WTC11 (cell line): ENCODE measurements at regions not wholly inside any gene's neighbourhood (a gene's known extent, or its start where the extent isn't known, plus 50 kb on each side); places are given as distances from the start of the nearest gene placed in this dataset.

Experiments
- ATAC-seq: fragments of 200-7000 bp; cut with Tn5 transposase; 2 replicates; pipeline ENCODE4 v1.10.0; 2021; ENCODE audit warnings: mild to moderate bottlenecking, moderate library complexity
- CTCF ChIA-PET: fragments of 300-600 bp; sonication (Branson Sonifier 250); formaldehyde crosslinking; loops from one replicate; lab custom pipeline; 2021; ENCODE audit warnings: antibody characterized with exemption; lab: Charles Lee
- POLR2A ChIA-PET: fragments of 350-600 bp; sonication (Branson Sonifier 250); formaldehyde crosslinking; loops from one replicate; lab custom pipeline; 2021; ENCODE audit warnings: antibody characterized with exemption; lab: Charles Lee
- DNase-seq: peaks from one replicate; pipeline ENCODE4 v3.0.0; 2021; ENCODE audit warnings: low spot score
- H3K27ac Mint-ChIP-seq: 2 replicates; pipeline ENCODE4 v1.8.0; 2021; ENCODE audit warnings: mixed read lengths
- H3K27me3 Mint-ChIP-seq: 2 replicates; pipeline ENCODE4 v1.8.0; 2021; ENCODE audit warnings: low read depth, mild to moderate bottlenecking, moderate library complexity, mixed read lengths
- H3K36me3 Mint-ChIP-seq: 2 replicates; pipeline ENCODE4 v1.8.0; 2021; ENCODE audit warnings: mixed read lengths
- H3K4me1 Mint-ChIP-seq: 2 replicates; pipeline ENCODE4 v1.8.0; 2022; ENCODE audit warnings: mixed read lengths
- H3K4me3 Mint-ChIP-seq: 2 replicates; pipeline ENCODE4 v1.8.0; 2021; ENCODE audit warnings: mild to moderate bottlenecking, moderate library complexity, mixed read lengths
- H3K9me3 Mint-ChIP-seq: 2 replicates; pipeline ENCODE4 v1.8.0; 2021; ENCODE audit warnings: mixed read lengths
- EMX1 ChIP-seq: fragments of 250-450 bp; sonication (Bioruptor Pico); IDR thresholded peaks from 2 replicates; pipeline ENCODE4 v1.8.0; 2021; ENCODE audit warnings: mild to moderate bottlenecking
- FOXK1 ChIP-seq: sonication (generic); formaldehyde crosslinking; IDR thresholded peaks from 2 replicates; pipeline ENCODE4 v1.8.0; 2022; ENCODE audit warnings: mild to moderate bottlenecking, moderate library complexity, missing genetic modification reagents
- GABPB1 ChIP-seq: sonication (generic); formaldehyde crosslinking; IDR thresholded peaks from 2 replicates; pipeline ENCODE4 v1.8.1; 2023; ENCODE audit warnings: mild to moderate bottlenecking, missing genetic modification reagents
- IRF2 ChIP-seq: sonication (generic); formaldehyde crosslinking; IDR thresholded peaks from 2 replicates; pipeline ENCODE4 v1.8.0; 2022; ENCODE audit warnings: low read depth, missing genetic modification reagents, borderline replicate concordance
- JAZF1 ChIP-seq: fragments of 250-450 bp; sonication (Bioruptor Pico); IDR thresholded peaks from 2 replicates; pipeline ENCODE4 v1.9.0; 2021; ENCODE audit warnings: moderate library complexity, mild to moderate bottlenecking, inconsistent platforms
- KAT7 ChIP-seq: sonication (generic); formaldehyde crosslinking; IDR thresholded peaks from 2 replicates; pipeline ENCODE4 v1.8.1; 2023; ENCODE audit warnings: missing genetic modification reagents, mild to moderate bottlenecking, borderline replicate concordance
- MYBL2 ChIP-seq: sonication (generic); formaldehyde crosslinking; IDR thresholded peaks from 2 replicates; pipeline ENCODE4 v1.8.1; 2023; ENCODE audit warnings: mild to moderate bottlenecking, moderate library complexity, missing genetic modification reagents
- NFE2L1 ChIP-seq: sonication (generic); formaldehyde crosslinking; IDR thresholded peaks from 2 replicates; pipeline ENCODE4 v1.8.1; 2023; ENCODE audit warnings: missing genetic modification reagents
- NR3C1 ChIP-seq: sonication (generic); formaldehyde crosslinking; conservative IDR thresholded peaks from 2 replicates; pipeline ENCODE4 v1.8.1; 2023; ENCODE audit warnings: low read depth, mild to moderate bottlenecking, missing genetic modification reagents
- PRRX2 ChIP-seq: fragments of 250-450 bp; sonication (Bioruptor Pico); IDR thresholded peaks from 2 replicates; pipeline ENCODE4 v1.8.0; 2021; ENCODE audit warnings: mild to moderate bottlenecking
- RORB ChIP-seq: fragments of 250-450 bp; sonication (Bioruptor Pico); IDR thresholded peaks from 2 replicates; pipeline ENCODE4 v1.9.0; 2021; ENCODE audit warnings: mild to moderate bottlenecking
- SMAD3 ChIP-seq: sonication (generic); formaldehyde crosslinking; IDR thresholded peaks from 2 replicates; pipeline ENCODE4 v1.8.0; 2022; ENCODE audit warnings: missing genetic modification reagents, mild to moderate bottlenecking, borderline replicate concordance
- ZNF416 ChIP-seq: fragments of 250-450 bp; sonication (Bioruptor Pico); IDR thresholded peaks from 2 replicates; pipeline ENCODE4 v1.9.0; 2021; ENCODE audit warnings: mild to moderate bottlenecking, inconsistent platforms
- ZNF423 ChIP-seq: fragments of 250-450 bp; sonication (Bioruptor Pico); IDR thresholded peaks from 2 replicates; pipeline ENCODE4 v2.1.2; 2022; ENCODE audit warnings: mild to moderate bottlenecking, moderate library complexity
- ZNF671 ChIP-seq: fragments of 250-450 bp; sonication (Bioruptor Pico); IDR thresholded peaks from 2 replicates; pipeline ENCODE4 v1.8.0; 2021; ENCODE audit warnings: mild to moderate bottlenecking
- TF ChIP-seq, protein P1 (sequence below): sonication (generic); formaldehyde crosslinking; IDR thresholded peaks from 2 replicates; pipeline ENCODE4 v1.8.1; 2023; ENCODE audit warnings: mild to moderate bottlenecking, moderate library complexity, missing genetic modification reagents
- TF ChIP-seq, protein P2 (sequence below): sonication (generic); formaldehyde crosslinking; IDR thresholded peaks from 2 replicates; pipeline ENCODE4 v1.8.0; 2022; ENCODE audit warnings: mild to moderate bottlenecking, missing genetic modification reagents
- TF ChIP-seq, protein P3 (sequence below): sonication (generic); formaldehyde crosslinking; IDR thresholded peaks from 2 replicates; pipeline ENCODE4 v1.8.0; 2022; ENCODE audit warnings: mild to moderate bottlenecking, missing genetic modification reagents
- TF ChIP-seq, protein P4 (sequence below): sonication (generic); formaldehyde crosslinking; IDR thresholded peaks from 2 replicates; pipeline ENCODE4 v1.8.1; 2022; ENCODE audit warnings: mild to moderate bottlenecking, missing genetic modification reagents, moderate library complexity, borderline replicate concordance
- TF ChIP-seq, protein P5 (sequence below): sonication (generic); formaldehyde crosslinking; IDR thresholded peaks from 2 replicates; pipeline ENCODE4 v1.8.0; 2023; ENCODE audit warnings: missing genetic modification reagents, mild to moderate bottlenecking, borderline replicate concordance

DNA sequence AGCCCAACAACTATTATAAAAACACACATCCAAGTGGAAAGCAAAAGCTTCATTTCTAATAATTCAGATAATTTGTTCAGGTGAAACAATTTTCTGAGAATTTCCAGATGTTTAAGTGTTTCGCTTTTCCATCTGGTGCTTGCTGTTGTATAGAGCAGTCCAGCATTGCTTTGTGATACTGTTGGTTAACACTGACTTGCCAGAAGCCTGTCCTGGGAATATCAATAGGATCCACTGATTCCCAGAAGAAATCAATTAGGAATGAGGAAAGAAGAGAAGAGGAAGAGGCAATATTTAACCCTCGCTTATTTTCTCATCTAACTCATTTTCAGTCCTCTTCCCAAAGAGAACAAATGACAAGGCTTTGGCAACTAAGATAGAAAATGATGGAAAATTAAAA lies 94.9 kb upstream of the DDIT4L start:
- TF ChIP-seq MYBL2 (CRISPR knock-in tag) (no peak), SMAD3 (no peak), ZNF423 (CRISPR knock-in tag) (no peak)
- TF ChIP-seq, protein P1, sequence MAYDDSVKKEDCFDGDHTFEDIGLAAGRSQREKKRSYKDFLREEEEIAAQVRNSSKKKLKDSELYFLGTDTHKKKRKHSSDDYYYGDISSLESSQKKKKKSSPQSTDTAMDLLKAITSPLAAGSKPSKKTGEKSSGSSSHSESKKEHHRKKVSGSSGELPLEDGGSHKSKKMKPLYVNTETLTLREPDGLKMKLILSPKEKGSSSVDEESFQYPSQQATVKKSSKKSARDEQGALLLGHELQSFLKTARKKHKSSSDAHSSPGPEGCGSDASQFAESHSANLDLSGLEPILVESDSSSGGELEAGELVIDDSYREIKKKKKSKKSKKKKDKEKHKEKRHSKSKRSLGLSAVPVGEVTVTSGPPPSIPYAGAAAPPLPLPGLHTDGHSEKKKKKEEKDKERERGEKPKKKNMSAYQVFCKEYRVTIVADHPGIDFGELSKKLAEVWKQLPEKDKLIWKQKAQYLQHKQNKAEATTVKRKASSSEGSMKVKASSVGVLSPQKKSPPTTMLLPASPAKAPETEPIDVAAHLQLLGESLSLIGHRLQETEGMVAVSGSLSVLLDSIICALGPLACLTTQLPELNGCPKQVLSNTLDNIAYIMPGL (CRISPR knock-in tag), result no peak
- ATAC-seq (no peak), DNase-seq (no peak)
- H3K4me1 Mint-ChIP-seq, result peaks cover 61% of the 10 kb centered on the region
- POLR2A ChIA-PET, result no interaction called here
- no peaks in the 10 kb centered on the region for H3K9me3 Mint-ChIP-seq
- no peaks in the 10 kb centered on the region for H3K27me3 Mint-ChIP-seq
- H3K36me3 Mint-ChIP-seq, result no peaks in the 10 kb centered on the region
- H3K27ac Mint-ChIP-seq, result no peak overlapping the region
- CTCF ChIA-PET, result no interaction called here
- H3K4me3 Mint-ChIP-seq, result no peak overlapping the region

DNA sequence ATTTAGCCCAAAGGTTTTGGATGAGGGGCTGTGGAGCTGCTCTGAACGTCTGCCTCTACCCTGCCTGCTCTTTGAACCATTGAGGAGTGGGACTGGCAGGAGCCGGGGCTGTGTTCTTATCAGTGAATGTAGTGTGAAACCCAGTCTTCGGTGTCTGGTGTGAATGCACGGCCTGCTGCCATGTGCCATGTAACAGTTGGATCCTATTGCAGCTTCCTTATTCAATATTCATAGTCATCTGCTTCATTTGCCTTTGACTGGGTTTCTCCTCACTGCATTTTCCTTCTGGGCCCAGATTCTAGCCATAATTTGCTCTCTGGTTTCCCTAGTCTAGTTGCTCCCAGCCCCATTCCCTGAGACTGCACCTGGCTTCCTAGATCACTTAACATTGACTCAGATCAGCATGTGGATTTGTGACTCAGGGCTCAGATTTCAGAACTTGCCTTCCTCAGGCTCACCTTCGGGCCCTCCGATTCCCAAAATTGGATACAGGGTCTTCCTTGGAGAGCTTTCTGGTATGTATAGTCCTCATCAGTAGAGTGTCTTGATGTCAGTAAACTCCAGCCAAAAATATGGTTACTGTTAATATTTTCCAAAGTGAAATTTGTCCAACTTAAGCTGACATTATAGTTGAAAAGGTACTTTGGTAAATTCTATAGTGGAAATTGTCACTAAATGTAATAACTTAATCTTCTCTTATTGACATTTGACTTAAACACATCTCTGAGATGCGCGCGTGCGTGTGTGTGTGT lies 94.0 kb upstream of the DDIT4L start:
- Mint-ChIP-seq H3K4me1 (peaks cover 56% of the 10 kb centered on the region), H3K4me3 (no peak overlapping the region), H3K9me3 (no peaks in the 10 kb centered on the region), H3K27me3 (no peaks in the 10 kb centered on the region), H3K36me3 (no peaks in the 10 kb centered on the region), H3K27ac (no peak overlapping the region)
- ChIA-PET POLR2A (no interaction called here), CTCF (no interaction called here)
- DNase-seq (no peak), ATAC-seq (no peak; the same call in 1 of the 2 replicates)
- TF ChIP-seq, protein P2, sequence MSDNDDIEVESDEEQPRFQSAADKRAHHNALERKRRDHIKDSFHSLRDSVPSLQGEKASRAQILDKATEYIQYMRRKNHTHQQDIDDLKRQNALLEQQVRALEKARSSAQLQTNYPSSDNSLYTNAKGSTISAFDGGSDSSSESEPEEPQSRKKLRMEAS, result no peak
- TF ChIP-seq RORB (CRISPR knock-in tag), result no peak
- TF ChIP-seq, protein P3, sequence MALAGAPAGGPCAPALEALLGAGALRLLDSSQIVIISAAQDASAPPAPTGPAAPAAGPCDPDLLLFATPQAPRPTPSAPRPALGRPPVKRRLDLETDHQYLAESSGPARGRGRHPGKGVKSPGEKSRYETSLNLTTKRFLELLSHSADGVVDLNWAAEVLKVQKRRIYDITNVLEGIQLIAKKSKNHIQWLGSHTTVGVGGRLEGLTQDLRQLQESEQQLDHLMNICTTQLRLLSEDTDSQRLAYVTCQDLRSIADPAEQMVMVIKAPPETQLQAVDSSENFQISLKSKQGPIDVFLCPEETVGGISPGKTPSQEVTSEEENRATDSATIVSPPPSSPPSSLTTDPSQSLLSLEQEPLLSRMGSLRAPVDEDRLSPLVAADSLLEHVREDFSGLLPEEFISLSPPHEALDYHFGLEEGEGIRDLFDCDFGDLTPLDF, result no peak
- no peak for TF ChIP-seq ZNF671 (CRISPR knock-in tag)
- no peak for TF ChIP-seq FOXK1 (CRISPR knock-in tag)
- TF ChIP-seq NFE2L1, result no peak
- no peak for TF ChIP-seq EMX1 (CRISPR knock-in tag)
- no peak for TF ChIP-seq PRRX2 (CRISPR knock-in tag)
- TF ChIP-seq, protein P1 (CRISPR knock-in tag), result no peak
- TF ChIP-seq ZNF416, result no peak
- no peak for TF ChIP-seq KAT7 (CRISPR knock-in tag)
- no peak for TF ChIP-seq NR3C1 (CRISPR knock-in tag)
- no peak for TF ChIP-seq JAZF1
- TF ChIP-seq, protein P4, sequence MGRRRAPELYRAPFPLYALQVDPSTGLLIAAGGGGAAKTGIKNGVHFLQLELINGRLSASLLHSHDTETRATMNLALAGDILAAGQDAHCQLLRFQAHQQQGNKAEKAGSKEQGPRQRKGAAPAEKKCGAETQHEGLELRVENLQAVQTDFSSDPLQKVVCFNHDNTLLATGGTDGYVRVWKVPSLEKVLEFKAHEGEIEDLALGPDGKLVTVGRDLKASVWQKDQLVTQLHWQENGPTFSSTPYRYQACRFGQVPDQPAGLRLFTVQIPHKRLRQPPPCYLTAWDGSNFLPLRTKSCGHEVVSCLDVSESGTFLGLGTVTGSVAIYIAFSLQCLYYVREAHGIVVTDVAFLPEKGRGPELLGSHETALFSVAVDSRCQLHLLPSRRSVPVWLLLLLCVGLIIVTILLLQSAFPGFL (CRISPR knock-in tag), result no peak
- no peak for TF ChIP-seq GABPB1 (CRISPR knock-in tag)
- TF ChIP-seq, protein P5, sequence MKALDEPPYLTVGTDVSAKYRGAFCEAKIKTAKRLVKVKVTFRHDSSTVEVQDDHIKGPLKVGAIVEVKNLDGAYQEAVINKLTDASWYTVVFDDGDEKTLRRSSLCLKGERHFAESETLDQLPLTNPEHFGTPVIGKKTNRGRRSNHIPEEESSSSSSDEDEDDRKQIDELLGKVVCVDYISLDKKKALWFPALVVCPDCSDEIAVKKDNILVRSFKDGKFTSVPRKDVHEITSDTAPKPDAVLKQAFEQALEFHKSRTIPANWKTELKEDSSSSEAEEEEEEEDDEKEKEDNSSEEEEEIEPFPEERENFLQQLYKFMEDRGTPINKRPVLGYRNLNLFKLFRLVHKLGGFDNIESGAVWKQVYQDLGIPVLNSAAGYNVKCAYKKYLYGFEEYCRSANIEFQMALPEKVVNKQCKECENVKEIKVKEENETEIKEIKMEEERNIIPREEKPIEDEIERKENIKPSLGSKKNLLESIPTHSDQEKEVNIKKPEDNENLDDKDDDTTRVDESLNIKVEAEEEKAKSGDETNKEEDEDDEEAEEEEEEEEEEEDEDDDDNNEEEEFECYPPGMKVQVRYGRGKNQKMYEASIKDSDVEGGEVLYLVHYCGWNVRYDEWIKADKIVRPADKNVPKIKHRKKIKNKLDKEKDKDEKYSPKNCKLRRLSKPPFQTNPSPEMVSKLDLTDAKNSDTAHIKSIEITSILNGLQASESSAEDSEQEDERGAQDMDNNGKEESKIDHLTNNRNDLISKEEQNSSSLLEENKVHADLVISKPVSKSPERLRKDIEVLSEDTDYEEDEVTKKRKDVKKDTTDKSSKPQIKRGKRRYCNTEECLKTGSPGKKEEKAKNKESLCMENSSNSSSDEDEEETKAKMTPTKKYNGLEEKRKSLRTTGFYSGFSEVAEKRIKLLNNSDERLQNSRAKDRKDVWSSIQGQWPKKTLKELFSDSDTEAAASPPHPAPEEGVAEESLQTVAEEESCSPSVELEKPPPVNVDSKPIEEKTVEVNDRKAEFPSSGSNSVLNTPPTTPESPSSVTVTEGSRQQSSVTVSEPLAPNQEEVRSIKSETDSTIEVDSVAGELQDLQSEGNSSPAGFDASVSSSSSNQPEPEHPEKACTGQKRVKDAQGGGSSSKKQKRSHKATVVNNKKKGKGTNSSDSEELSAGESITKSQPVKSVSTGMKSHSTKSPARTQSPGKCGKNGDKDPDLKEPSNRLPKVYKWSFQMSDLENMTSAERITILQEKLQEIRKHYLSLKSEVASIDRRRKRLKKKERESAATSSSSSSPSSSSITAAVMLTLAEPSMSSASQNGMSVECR (CRISPR knock-in tag), result no peak
- no peak for TF ChIP-seq IRF2
